Endothelial cell of umbilical vein (primary cell): ENCODE measurements at regions not wholly inside any gene's neighbourhood (a gene's known extent, or its start where the extent isn't known, plus 50 kb on each side); places are given as distances from the start of the nearest gene placed in this dataset.

Source experiments
- BruUV-seq: library from RNA; stranded (reverse); fragments of 400-500 nt; replicated peaks from 2 replicates; lab custom pipeline; 2021; lab: Mats Ljungman, UMichigan
- CTCF ChIA-PET: fragments of 300-600, 350-600 bp; sonication (Branson Sonifier 250); formaldehyde crosslinking; loops from one replicate; lab custom pipeline; 2021; ENCODE audit warnings: antibody characterized with exemption, inconsistent platforms; lab: Charles Lee
- POLR2A ChIA-PET: fragments of 300-600, 350-600 bp; sonication (Branson Sonifier 250); formaldehyde crosslinking; loops from one replicate; lab custom pipeline; 2021; ENCODE audit warnings: antibody characterized with exemption, inconsistent platforms; lab: Charles Lee
- DNase-seq: peaks from one replicate; pipeline ENCODE4 v3.0.0-alpha.2; 2011; ENCODE audit warnings: low read depth, low spot score
- FAIRE-seq: peaks from 2 replicates; lab custom pipeline; 2011; peaks lifted over from hg19 to GRCh38; lab: Jason Lieb, UNC
- H2AFZ ChIP-seq: 2 replicates; pipeline ENCODE4 v1.6.0; 2012; ENCODE audit warnings: low read depth, low read length, control low read depth, inconsistent platforms
- H3K27ac ChIP-seq: 2 replicates; pipeline ENCODE4 v1.5.1; 2011; ENCODE audit warnings: low read depth, mild to moderate bottlenecking, control low read depth, low read length, moderate library complexity; ENCODE audit not compliant: insufficient read depth
- H3K27me3 ChIP-seq, 2 experiments: 2 replicates each; pipeline versions ENCODE4 v1.6.0 to v1.6.1; 2011; ENCODE audit warnings: low read length in 2 of 2, mixed read lengths in 1 of 2; ENCODE audit not compliant: control insufficient read depth in 2 of 2, insufficient read depth in 2 of 2
- H3K36me3 ChIP-seq, 2 experiments: 2 replicates in 1 of 2; 3 replicates in 1 of 2; pipeline ENCODE4 v1.5.1; 2011; ENCODE audit warnings: low read length in 2 of 2, mild to moderate bottlenecking in 1 of 2, moderate library complexity in 1 of 2; ENCODE audit not compliant: control insufficient read depth in 2 of 2, insufficient read depth in 2 of 2; ENCODE audit errors: extremely low read depth in 1 of 2
- H3K4me1 ChIP-seq: 3 replicates; pipeline ENCODE4 v1.5.1; 2011; ENCODE audit warnings: mild to moderate bottlenecking, low read length; ENCODE audit not compliant: control insufficient read depth, insufficient read depth; ENCODE audit errors: extremely low read depth
- H3K4me2 ChIP-seq: 2 replicates; pipeline ENCODE4 v1.6.1; 2011; ENCODE audit warnings: low read length, control low read depth, mixed read lengths; ENCODE audit not compliant: insufficient read depth
- H3K4me3 ChIP-seq, 3 experiments: fragments of 200-600 bp in 1 of 3; sonication (generic), shearing (Covaris generic) in 1 of 3; replicated peaks in 1 of 3; 2 replicates each; pipeline ENCODE4 v1.5.1; 2011 to 2016; ENCODE audit warnings: control low read depth in 3 of 3, low read length in 3 of 3, mild to moderate bottlenecking in 2 of 3, inconsistent platforms in 1 of 3, low read depth in 1 of 3, moderate library complexity in 1 of 3; ENCODE audit not compliant: insufficient read depth in 1 of 3
- H3K79me2 ChIP-seq: 2 replicates; pipeline ENCODE4 v1.6.0; 2012; ENCODE audit warnings: low read length, inconsistent platforms; ENCODE audit not compliant: control insufficient read depth, insufficient read depth
- H3K9ac ChIP-seq: replicated peaks from 2 replicates; pipeline ENCODE3; 2011; ENCODE audit warnings: low read length, control low read depth; ENCODE audit not compliant: insufficient read depth; ENCODE audit errors: extremely low read depth
- H3K9me1 ChIP-seq: replicated peaks from 3 replicates; pipeline ENCODE4 v1.6.0; 2011; ENCODE audit warnings: mild to moderate bottlenecking, low read length; ENCODE audit not compliant: control insufficient read depth, insufficient read depth; ENCODE audit errors: extremely low read depth
- H3K9me3 ChIP-seq: replicated peaks from 2 replicates; pipeline ENCODE4 v1.5.1; 2012; ENCODE audit warnings: low read length, inconsistent platforms; ENCODE audit not compliant: control insufficient read depth, insufficient read depth
- H4K20me1 ChIP-seq: replicated peaks from 2 replicates; pipeline ENCODE3; 2011; ENCODE audit warnings: mild to moderate bottlenecking, low read length; ENCODE audit not compliant: control insufficient read depth, insufficient read depth; ENCODE audit errors: extremely low read depth
- EZH2 ChIP-seq: IDR thresholded peaks from 2 replicates; pipeline ENCODE4 v1.6.1; 2012; ENCODE audit warnings: borderline replicate concordance, low read depth, mild to moderate bottlenecking, moderate library complexity, low read length, inconsistent platforms; ENCODE audit not compliant: severe bottlenecking
- FOS ChIP-seq: IDR thresholded peaks from 2 replicates; pipeline ENCODE4 v1.6.1; 2011; ENCODE audit warnings: mild to moderate bottlenecking, low read length, moderate library complexity, borderline replicate concordance; ENCODE audit not compliant: insufficient read depth
- JUN ChIP-seq: IDR thresholded peaks from 2 replicates; pipeline ENCODE4 v1.6.1; 2011; ENCODE audit warnings: borderline replicate concordance, low read depth; ENCODE audit not compliant: insufficient read length, insufficient read depth
- MYC ChIP-seq: IDR thresholded peaks from one replicate; pipeline ENCODE4 v1.6.1; 2011; ENCODE audit warnings: mild to moderate bottlenecking, low read depth, low read length
- POLR2A ChIP-seq: IDR thresholded peaks from 2 replicates; pipeline ENCODE4 v1.6.1; 2012; ENCODE audit warnings: low read depth, mild to moderate bottlenecking, control low read depth, low read length
- POLR2AphosphoS5 ChIP-seq: IDR thresholded peaks from 2 replicates; pipeline ENCODE4 v1.6.1; 2012; ENCODE audit warnings: low read depth, mild to moderate bottlenecking, control low read depth, low read length, moderate library complexity; ENCODE audit not compliant: insufficient read depth
- dilution Hi-C: fragments of 300-500 bp; cut with MboI; formaldehyde crosslinking; loops from one replicate; pipeline ENCODE4 v1.15.0; 2019; ENCODE audit warnings: low sequenced_read_pairs; ENCODE audit not compliant: extremely low pct_ligation_motif_present
- intact Hi-C: fragments of 100-400 bp; cut with micrococcal nuclease; formaldehyde crosslinking; loops from one replicate; pipeline ENCODE4 v1.10.0; 2022
- TF ChIP-seq, protein P1 (sequence below): IDR thresholded peaks from 2 replicates; pipeline ENCODE4 v1.6.1; 2011; ENCODE audit not compliant: insufficient read depth, insufficient read length

DNA sequence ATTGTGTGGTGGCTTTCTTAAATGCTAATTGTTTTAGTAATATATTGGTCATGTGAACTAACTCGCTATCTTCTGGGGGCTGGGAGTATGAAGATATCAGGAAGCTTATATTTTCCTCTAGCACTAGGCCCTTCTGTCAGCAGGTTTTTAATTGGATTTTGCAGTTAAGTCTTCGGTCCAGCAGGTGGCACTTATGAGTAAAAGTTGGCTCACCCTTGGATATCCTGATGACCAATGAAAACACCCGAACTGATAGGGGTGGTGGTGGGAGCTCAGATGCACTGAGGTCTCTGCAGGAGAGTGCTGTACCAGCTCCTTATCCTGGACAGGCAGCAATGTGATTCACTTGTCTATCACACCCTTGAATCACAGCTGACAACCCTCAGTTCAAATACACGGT, 1365.8 kb upstream of the DIAPH2 start:
- no peak for DNase-seq
- H2AFZ ChIP-seq = no peak overlapping the region
- no peak overlapping the region for H3K4me2 ChIP-seq
- H4K20me1 ChIP-seq = no peaks in the 10 kb centered on the region
- H3K4me1 ChIP-seq = no peaks in the 10 kb centered on the region
- no peak overlapping the region for H3K4me3 ChIP-seq
- ChIA-PET CTCF (no interaction called here), POLR2A (no interaction called here)
- H3K9ac ChIP-seq = no peak overlapping the region
- no peaks in the 10 kb centered on the region for H3K27me3 ChIP-seq
- intact Hi-C loops (no loop called here), dilution Hi-C loops (no loop called here)
- no peak overlapping the region for H3K27ac ChIP-seq
- TF ChIP-seq, protein P1, sequence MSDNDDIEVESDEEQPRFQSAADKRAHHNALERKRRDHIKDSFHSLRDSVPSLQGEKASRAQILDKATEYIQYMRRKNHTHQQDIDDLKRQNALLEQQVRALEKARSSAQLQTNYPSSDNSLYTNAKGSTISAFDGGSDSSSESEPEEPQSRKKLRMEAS = no peak
- no peak for TF ChIP-seq POLR2AphosphoS5
- TF ChIP-seq FOS = no peak
- TF ChIP-seq POLR2A = no peak
- no peaks in the 10 kb centered on the region for H3K9me1 ChIP-seq
- BruUV-seq = no TSS peak
- H3K36me3 ChIP-seq = no peaks in the 10 kb centered on the region
- H3K9me3 ChIP-seq = no peaks in the 10 kb centered on the region
- FAIRE-seq = no peak
- H3K79me2 ChIP-seq = no peaks in the 10 kb centered on the region

DNA sequence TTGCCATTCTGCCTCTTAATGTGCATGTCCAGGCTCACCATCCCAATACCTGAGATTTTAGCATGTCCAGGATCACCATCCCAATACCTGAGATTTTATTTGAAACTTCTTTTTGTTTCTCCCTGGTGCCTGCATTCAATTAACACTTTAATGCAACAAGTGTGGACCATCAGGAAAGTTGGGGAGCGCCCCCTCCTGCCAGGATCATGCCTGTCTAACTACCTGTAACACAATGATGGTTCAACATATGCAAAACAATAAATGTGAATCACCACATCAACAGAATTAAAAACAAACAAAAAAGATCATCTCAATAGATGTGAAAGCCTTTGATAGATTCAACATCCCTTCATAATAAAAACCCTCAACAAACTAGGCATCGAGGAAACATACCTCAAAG, 1359.5 kb upstream of the DIAPH2 start:
- CTCF ChIA-PET = no interaction called here
- no peaks in the 10 kb centered on the region for H4K20me1 ChIP-seq
- intact Hi-C loops (no loop called here), dilution Hi-C loops (no loop called here)
- no peak overlapping the region for H3K4me2 ChIP-seq
- no peak overlapping the region for H2AFZ ChIP-seq
- no peak overlapping the region for H3K9ac ChIP-seq
- no peak overlapping the region for H3K27ac ChIP-seq
- TF ChIP-seq JUN (no peak), MYC (no peak), POLR2AphosphoS5 (no peak), EZH2 (no peak)
- FAIRE-seq (no peak), DNase-seq (no peak)
- H3K9me1 ChIP-seq = no peaks in the 10 kb centered on the region
- no peaks in the 10 kb centered on the region for H3K4me1 ChIP-seq
- POLR2A ChIA-PET = no interaction called here
- no peaks in the 10 kb centered on the region for H3K36me3 ChIP-seq
- H3K4me3 ChIP-seq = no peak overlapping the region
- BruUV-seq = no TSS peak
- H3K27me3 ChIP-seq = no peaks in the 10 kb centered on the region
- H3K79me2 ChIP-seq = no peaks in the 10 kb centered on the region
- no peaks in the 10 kb centered on the region for H3K9me3 ChIP-seq
